ENCODE measurements at regions not wholly inside any gene's neighbourhood (a gene's known extent, or its start where the extent isn't known, plus 50 kb on each side); places are given as distances from the start of the nearest gene placed in this dataset.
"Not testable (repeated sequence)": the region's sequence is repeated elsewhere in the genome, so short reads cannot be mapped to it uniquely, and the experiment has no call there.

DNA sequence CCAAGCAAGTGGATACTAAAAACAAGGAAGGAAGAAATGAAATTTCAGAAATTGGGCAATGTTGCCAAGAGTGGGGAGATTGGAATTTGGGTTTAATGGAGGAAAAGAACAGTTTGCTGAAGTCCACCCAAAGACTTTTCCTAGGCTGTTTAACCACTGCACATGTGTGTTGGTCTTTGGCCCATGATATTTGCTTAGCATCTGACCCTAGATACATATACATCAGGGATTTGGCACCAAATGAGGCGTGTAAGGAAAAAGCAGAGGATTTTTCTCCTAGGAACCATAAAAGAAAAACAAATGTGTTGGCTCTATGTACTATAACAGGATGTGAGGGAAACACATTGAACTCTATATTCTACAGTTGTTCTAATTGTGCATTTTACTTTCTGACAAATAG, 80.7 kb upstream of the CD28 start:
- intact Hi-C loops (cut with DNase I), result no loop called here
- DNase-seq, result no peak
- Histone ChIP-seq H3K27ac (no peak overlapping the region), H3K9me3 (no peaks in the 10 kb centered on the region), H3K4me1 (ENCODE audit: insufficient read depth) (peaks cover 9% of the 10 kb centered on the region), H3K4me3 (no peak overlapping the region), H3K36me3 (no peaks in the 10 kb centered on the region), H3K27me3 (no peaks in the 10 kb centered on the region)
- TF ChIP-seq, protein P1, sequence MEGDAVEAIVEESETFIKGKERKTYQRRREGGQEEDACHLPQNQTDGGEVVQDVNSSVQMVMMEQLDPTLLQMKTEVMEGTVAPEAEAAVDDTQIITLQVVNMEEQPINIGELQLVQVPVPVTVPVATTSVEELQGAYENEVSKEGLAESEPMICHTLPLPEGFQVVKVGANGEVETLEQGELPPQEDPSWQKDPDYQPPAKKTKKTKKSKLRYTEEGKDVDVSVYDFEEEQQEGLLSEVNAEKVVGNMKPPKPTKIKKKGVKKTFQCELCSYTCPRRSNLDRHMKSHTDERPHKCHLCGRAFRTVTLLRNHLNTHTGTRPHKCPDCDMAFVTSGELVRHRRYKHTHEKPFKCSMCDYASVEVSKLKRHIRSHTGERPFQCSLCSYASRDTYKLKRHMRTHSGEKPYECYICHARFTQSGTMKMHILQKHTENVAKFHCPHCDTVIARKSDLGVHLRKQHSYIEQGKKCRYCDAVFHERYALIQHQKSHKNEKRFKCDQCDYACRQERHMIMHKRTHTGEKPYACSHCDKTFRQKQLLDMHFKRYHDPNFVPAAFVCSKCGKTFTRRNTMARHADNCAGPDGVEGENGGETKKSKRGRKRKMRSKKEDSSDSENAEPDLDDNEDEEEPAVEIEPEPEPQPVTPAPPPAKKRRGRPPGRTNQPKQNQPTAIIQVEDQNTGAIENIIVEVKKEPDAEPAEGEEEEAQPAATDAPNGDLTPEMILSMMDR (IDR thresholded peaks at IDR 0.05), result no peak
- TF ChIP-seq EP300 (IDR thresholded peaks at IDR 0.05), result no peak
- no peak for TF ChIP-seq POLR2A (IDR thresholded peaks at IDR 0.05)
- 44 to 67% (median 53%) methylated on average over 1 of the region's 1 CpG for WGBS, 3 donors

DNA sequence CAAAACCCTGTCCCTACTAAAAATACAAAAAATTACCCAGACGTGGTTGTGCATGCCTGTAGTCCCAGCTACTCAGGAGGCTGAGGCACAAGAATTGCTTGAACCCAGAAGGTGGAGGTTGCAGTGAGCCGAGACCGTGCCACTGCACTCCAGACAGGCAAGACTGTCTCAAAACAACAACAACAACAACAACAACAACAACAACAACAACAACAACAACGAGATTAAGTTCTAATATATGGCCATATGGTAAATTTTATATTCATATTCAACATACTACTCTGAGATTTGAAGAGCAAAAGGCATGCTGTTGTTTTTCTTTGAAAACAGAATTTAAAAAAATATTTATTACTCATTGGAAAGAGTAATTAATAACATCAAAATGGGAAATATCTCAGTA, 80.2 kb upstream of the CD28 start:
- 69 to 75% (median 70%) methylated on average over 4 of the region's 4 CpGs for WGBS, 3 donors
- DNase-seq; H3K27me3 ChIP-seq; H3K4me1 ChIP-seq (ENCODE audit: insufficient read depth); H3K4me3 ChIP-seq; H3K9me3 ChIP-seq; intact Hi-C loops (cut with DNase I); H3K36me3 ChIP-seq; H3K27ac ChIP-seq: not testable (repeated sequence)

DNA sequence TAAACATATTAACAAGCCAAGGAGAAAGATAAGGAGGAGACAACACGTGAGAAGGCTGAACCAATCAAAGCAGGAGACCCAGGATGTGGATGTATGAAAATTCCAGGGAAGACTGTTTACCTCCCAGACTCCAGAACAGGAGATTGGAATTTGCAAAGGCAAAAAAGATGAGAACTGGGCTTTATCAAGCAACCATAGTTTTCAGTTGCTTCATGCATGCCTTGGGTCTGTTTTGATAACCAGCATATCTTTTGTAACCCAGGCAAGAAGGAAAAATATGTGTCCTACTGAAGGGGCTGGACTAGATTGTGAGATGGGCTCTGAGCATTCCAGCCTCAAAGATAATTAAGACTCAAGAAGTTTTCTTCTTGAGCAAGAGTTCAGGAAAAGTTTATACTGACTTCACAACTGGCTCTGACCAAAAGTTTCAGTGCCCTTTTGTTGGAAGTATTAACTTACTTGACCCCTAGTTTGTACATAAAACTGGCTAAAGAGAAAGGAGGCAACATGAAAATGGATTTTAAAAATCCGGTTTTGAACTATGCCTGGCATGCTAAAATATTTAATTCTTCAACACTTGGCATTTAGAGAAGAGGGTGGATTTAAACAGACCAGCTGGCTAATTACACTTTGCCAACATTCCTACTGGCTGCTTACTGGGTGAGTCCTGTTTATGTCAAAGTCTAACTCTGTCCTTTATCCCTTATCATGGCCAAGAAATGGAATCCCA, 79.3 kb upstream of the CD28 start:
- no peaks in the 10 kb centered on the region for H3K9me3 ChIP-seq
- WGBS, 3 donors, result 3 to 9% (median 8%) methylated on average over 2 of the region's 2 CpGs
- intact Hi-C loops (cut with DNase I), result no loop called here
- H3K4me1 ChIP-seq (ENCODE audit: insufficient read depth), result peaks cover 9% of the 10 kb centered on the region
- no peaks in the 10 kb centered on the region for H3K36me3 ChIP-seq
- H3K27ac ChIP-seq, result peak overlapping the region in 1 of 2 donors; percentile 34
- TF ChIP-seq POLR2A (IDR thresholded peaks at IDR 0.05) (no peak), EP300 (IDR thresholded peaks at IDR 0.05) (no peak)
- TF ChIP-seq, protein P1 (IDR thresholded peaks at IDR 0.05), result no peak
- no peak overlapping the region for H3K4me3 ChIP-seq
- no peaks in the 10 kb centered on the region for H3K27me3 ChIP-seq
- no peak for DNase-seq

DNA sequence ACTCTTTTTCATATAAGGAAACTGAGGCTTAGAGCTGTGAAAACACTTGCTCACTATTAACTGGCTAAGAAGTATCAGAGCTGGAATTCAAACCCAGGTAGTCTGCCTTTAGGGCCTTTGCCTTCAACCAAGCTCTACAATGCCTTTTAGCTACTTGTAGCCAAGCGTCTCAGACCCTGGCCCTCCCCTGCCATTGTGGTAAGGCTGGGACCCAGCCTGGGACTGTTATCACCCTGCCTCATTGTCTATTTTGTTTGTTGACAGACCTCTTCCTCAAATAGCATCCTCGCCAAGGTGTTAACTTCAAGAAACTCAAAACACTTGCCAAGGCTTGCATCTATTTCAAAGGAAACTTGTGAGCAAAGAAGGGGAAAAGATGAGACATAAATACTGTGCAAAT, 76.7 kb upstream of the CD28 start:
- Histone ChIP-seq H3K9me3 (no peaks in the 10 kb centered on the region), H3K4me3 (no peak overlapping the region), H3K4me1 (ENCODE audit: insufficient read depth) (peaks cover 9% of the 10 kb centered on the region), H3K27ac (no peak overlapping the region), H3K36me3 (no peaks in the 10 kb centered on the region), H3K27me3 (no peaks in the 10 kb centered on the region)
- TF ChIP-seq, protein P1 (IDR thresholded peaks at IDR 0.05), result no peak
- TF ChIP-seq EP300 (IDR thresholded peaks at IDR 0.05), result no peak
- no peak for TF ChIP-seq POLR2A (IDR thresholded peaks at IDR 0.05)
- DNase-seq, result no peak
- WGBS, 3 donors, result 96 to 98% (median 97%) methylated on average over 2 of the region's 2 CpGs
- intact Hi-C loops (cut with DNase I), result no loop called here

DNA sequence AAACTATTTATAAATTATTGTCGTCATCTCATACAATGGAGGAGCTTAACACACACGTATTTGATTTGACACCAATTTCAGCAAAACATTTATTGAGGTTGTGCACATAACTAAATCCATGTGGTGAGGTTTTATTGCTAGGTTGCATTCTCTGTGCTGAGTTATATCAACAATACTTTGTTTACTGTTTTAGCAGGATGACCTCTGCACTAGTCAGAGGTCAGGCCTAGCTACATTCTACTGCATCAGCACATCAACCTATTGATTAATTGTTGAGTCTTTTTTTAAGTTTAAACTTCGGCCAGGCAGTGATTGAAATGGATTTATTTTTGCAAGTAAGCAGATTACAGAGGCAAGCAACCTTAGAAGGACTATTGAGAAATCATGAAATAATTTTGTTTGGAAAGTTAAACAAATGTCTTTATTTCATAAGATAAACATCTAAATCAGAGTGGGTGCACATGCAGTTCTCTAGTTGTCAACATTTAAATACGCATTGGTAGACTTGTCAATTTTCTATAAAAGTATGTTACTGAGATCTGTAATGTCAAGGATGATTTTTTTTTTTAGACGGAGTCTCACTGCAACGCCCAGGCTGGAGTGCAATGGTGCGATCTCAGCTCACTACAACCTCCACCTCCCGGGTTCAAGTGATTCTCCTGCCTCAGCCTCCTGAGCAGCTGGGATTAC, 75.2 kb upstream of the CD28 start:
- Histone ChIP-seq H3K27me3 (no peaks in the 10 kb centered on the region), H3K4me3 (no peak overlapping the region), H3K36me3 (no peaks in the 10 kb centered on the region), H3K9me3 (no peaks in the 10 kb centered on the region), H3K27ac (no peak overlapping the region), H3K4me1 (ENCODE audit: insufficient read depth) (peaks cover 7% of the 10 kb centered on the region)
- TF ChIP-seq, protein P1 (IDR thresholded peaks at IDR 0.05), result no peak
- no peak for TF ChIP-seq POLR2A (IDR thresholded peaks at IDR 0.05)
- no peak for TF ChIP-seq EP300 (IDR thresholded peaks at IDR 0.05)
- intact Hi-C loops (cut with DNase I), result no loop called here
- DNase-seq, result no peak
- WGBS, 3 donors, result 68 to 75% (median 71%) methylated on average over 8 of the region's 8 CpGs

All from ovary (tissue), 7 donors.